Smooth muscle cell (in vitro differentiated cells): ENCODE measurements at regions not wholly inside any gene's neighbourhood (a gene's known extent, or its start where the extent isn't known, plus 50 kb on each side); places are given as distances from the start of the nearest gene placed in this dataset.
A peak's percentile ranks its signal among the peaks of the same experiment; 100 is the strongest.

ENCODE experiments used
- DNase-seq: peaks from one replicate; lab custom pipeline; 2025; ENCODE audit not compliant: unreplicated experiment; lab: John Stamatoyannopoulos, UW
- H2AFZ ChIP-seq: fragments of 200-600 bp; sonication (generic); 2 replicates; pipeline ENCODE4 v1.6.0; 2016; ENCODE audit warnings: antibody characterized with exemption, low read depth, mild to moderate bottlenecking
- H3F3A ChIP-seq: fragments of 200-600 bp; sonication (generic); 2 replicates; pipeline ENCODE4 v1.6.0; 2017; ENCODE audit warnings: antibody characterized with exemption, low read depth
- H3K27ac ChIP-seq: fragments of 200-600 bp; sonication (generic); 2 replicates; pipeline ENCODE4 v1.5.1; 2016; ENCODE audit warnings: low read depth, mild to moderate bottlenecking
- H3K27me3 ChIP-seq: fragments of 200-600 bp; sonication (generic); 2 replicates; pipeline ENCODE4 v1.6.1; 2016; ENCODE audit warnings: low read depth, mild to moderate bottlenecking
- H3K36me3 ChIP-seq: fragments of 200-600 bp; sonication (generic); 2 replicates; pipeline ENCODE4 v1.5.1; 2016; ENCODE audit warnings: low read depth
- H3K4me1 ChIP-seq: fragments of 200-600 bp; sonication (generic); 2 replicates; pipeline ENCODE4 v1.5.1; 2016; ENCODE audit warnings: low read depth
- H3K4me2 ChIP-seq: fragments of 200-600 bp; sonication (generic); 2 replicates; pipeline ENCODE4 v1.6.0; 2016; ENCODE audit warnings: mild to moderate bottlenecking
- H3K4me3 ChIP-seq: fragments of 200-600 bp; sonication (generic); 2 replicates; pipeline ENCODE4 v1.5.1; 2016; ENCODE audit warnings: mild to moderate bottlenecking
- H3K79me2 ChIP-seq: fragments of 200-600 bp; sonication (generic); 2 replicates; pipeline ENCODE4 v1.6.0; 2016; ENCODE audit warnings: low read depth, mild to moderate bottlenecking
- H3K9ac ChIP-seq: fragments of 200-600 bp; sonication (generic); 2 replicates; pipeline ENCODE4 v1.6.0; 2016; ENCODE audit warnings: low read depth
- H3K9me3 ChIP-seq: fragments of 200-600 bp; sonication (generic); replicated peaks from 2 replicates; pipeline ENCODE4 v1.5.1; 2016; ENCODE audit warnings: low read depth
- H4K20me1 ChIP-seq: fragments of 200-600 bp; sonication (generic); 2 replicates; pipeline ENCODE4 v1.6.0; 2016; ENCODE audit warnings: low read depth
- WGBS: methylation state at CpG from one replicate; pipeline ENCODE4 v1.1.7; 2016; ENCODE audit warnings: low lambda C conversion rate; 5-methylcytosine and 5-hydroxymethylcytosine counted together
- TF ChIP-seq, protein P1 (sequence below): fragments of 200-600 bp; sonication (generic); IDR thresholded peaks from 2 replicates; pipeline ENCODE4 v1.5.1; 2017; ENCODE audit warnings: borderline replicate concordance, mild to moderate bottlenecking, antibody characterized with exemption; ENCODE audit not compliant: insufficient read depth, poor library complexity, severe bottlenecking

DNA sequence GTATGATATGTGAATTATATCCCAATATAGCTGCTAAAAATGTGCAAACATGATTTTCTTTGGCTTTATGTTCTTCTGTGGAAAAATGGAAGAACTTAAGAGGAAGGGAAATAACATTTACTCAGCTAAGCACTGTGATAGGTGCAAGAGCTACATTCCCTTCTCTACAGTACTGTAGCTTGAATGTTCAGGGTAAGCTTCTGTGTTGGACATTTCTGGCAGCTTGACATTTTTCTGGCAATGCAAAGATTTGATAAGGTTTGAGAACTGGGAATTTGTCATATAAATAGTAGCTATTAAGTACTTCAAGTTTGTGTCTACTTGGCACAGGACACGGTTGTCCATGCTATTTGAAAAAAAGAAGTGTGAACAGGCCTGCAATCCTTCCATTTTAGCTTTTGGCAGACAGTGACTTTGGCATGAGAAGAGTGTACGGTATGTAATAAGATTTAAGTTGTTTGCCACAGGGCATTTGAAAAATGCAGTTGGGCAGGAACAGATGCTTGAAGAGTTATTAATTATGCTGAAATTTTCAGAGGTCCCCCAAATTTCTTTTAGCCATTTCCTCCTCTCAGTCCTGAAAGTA, 77.6 kb downstream of the KIF4B start:
- WGBS = 3% methylated on average over 2 of the region's 2 CpGs
- Histone ChIP-seq H3K4me1 (peaks cover 18% of the 10 kb centered on the region), H3K4me3 (no peak overlapping the region), H3K27ac (peak overlapping the region; percentile 71), H3K79me2 (no peaks in the 10 kb centered on the region), H2AFZ (no peak overlapping the region), H4K20me1 (no peaks in the 10 kb centered on the region), H3K36me3 (no peaks in the 10 kb centered on the region), H3K27me3 (no peaks in the 10 kb centered on the region), H3K9me3 (no peaks in the 10 kb centered on the region), H3K4me2 (peak overlapping the region; percentile 46), H3K9ac (no peak overlapping the region), H3F3A (peaks cover 15% of the 10 kb centered on the region)
- TF ChIP-seq, protein P1, sequence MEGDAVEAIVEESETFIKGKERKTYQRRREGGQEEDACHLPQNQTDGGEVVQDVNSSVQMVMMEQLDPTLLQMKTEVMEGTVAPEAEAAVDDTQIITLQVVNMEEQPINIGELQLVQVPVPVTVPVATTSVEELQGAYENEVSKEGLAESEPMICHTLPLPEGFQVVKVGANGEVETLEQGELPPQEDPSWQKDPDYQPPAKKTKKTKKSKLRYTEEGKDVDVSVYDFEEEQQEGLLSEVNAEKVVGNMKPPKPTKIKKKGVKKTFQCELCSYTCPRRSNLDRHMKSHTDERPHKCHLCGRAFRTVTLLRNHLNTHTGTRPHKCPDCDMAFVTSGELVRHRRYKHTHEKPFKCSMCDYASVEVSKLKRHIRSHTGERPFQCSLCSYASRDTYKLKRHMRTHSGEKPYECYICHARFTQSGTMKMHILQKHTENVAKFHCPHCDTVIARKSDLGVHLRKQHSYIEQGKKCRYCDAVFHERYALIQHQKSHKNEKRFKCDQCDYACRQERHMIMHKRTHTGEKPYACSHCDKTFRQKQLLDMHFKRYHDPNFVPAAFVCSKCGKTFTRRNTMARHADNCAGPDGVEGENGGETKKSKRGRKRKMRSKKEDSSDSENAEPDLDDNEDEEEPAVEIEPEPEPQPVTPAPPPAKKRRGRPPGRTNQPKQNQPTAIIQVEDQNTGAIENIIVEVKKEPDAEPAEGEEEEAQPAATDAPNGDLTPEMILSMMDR = no peak
- no peak for DNase-seq

DNA sequence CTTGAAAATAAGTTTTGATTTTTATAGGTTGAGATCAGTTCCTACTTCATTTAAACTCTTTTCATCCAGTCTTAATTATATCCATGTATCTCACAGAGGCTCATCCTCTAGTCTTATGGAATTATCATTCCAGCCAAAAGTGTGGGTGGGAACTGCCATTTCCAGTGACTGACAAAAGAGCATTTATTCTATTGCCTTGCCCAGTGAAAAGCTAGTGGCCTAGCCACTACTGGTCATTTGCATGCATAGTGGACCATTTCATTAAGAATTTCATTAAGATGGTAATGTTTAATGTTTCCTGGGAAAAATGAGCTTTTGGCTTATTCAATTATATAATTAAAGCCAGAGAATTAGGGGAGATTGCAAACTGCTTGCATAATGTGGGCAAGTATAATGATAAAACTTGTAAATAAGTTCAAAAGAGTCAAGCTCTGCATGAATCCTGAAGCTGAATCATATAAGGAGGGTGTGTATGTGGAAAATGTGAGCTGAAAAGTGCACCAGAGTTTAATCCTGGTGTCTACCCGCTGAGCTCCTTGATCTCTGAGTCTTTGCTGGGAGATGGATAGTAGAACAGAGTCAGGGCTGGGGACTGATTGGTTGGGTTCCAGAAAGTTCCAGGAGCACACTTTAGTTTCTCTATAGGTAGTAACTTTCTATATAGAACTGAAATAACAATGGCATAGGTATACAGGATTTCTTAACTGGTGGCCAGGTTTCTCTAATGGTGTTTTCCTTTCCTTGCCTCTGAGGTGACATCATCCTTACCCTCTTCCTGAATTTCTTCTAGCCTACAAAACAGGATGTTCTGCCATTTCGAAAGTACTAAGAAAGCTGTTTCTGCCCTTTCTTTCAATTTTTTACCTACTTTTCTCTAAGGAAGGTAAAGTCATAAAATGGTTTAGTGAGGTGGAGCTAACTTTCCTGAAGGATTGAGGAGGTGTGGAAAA, 78.5 kb downstream of the KIF4B start:
- H3K9ac ChIP-seq = no peak overlapping the region
- peaks cover 18% of the 10 kb centered on the region for H3K4me1 ChIP-seq
- peak overlapping the region; percentile 71 for H3K27ac ChIP-seq
- no peaks in the 10 kb centered on the region for H4K20me1 ChIP-seq
- H3K9me3 ChIP-seq = no peaks in the 10 kb centered on the region
- TF ChIP-seq, protein P1 = no peak
- H3K4me3 ChIP-seq = no peak overlapping the region
- H3K4me2 ChIP-seq = peak overlapping the region; percentile 46
- WGBS = 49% methylated on average over 2 of the region's 2 CpGs
- peaks cover 12% of the 10 kb centered on the region for H3F3A ChIP-seq
- DNase-seq = no peak
- no peaks in the 10 kb centered on the region for H3K27me3 ChIP-seq
- H3K79me2 ChIP-seq = no peaks in the 10 kb centered on the region
- H3K36me3 ChIP-seq = no peaks in the 10 kb centered on the region
- H2AFZ ChIP-seq = no peak overlapping the region

DNA sequence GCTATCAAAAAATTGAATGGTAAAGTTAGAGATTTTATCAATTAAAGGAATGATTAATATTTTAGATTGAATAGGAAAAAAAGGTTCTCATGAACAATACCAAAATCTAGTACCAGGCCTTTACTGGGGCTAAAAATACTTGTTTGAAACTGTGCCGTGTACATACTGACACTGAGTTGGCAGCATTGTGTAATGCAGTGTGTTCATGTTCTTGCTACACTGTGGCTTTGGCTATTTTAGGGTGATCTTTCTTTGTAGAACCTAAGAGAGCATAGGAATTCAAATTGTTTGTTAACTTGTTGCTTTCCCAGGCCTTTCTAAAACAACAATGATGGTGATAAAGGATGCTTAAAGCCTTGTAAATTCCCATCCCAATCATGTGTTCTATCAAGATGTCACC, 80.9 kb downstream of the KIF4B start:
- WGBS = 55% methylated on average over 1 of the region's 1 CpG
- DNase-seq = no peak
- Histone ChIP-seq H3K9me3 (no peaks in the 10 kb centered on the region), H3K27me3 (no peaks in the 10 kb centered on the region), H3K9ac (no peak overlapping the region), H3K4me2 (no peak overlapping the region), H3F3A (peaks cover 12% of the 10 kb centered on the region), H4K20me1 (no peaks in the 10 kb centered on the region), H3K27ac (no peak overlapping the region), H3K79me2 (no peaks in the 10 kb centered on the region), H3K36me3 (no peaks in the 10 kb centered on the region), H3K4me3 (no peak overlapping the region), H3K4me1 (peaks cover 10% of the 10 kb centered on the region), H2AFZ (no peak overlapping the region)
- TF ChIP-seq, protein P1 = no peak

DNA sequence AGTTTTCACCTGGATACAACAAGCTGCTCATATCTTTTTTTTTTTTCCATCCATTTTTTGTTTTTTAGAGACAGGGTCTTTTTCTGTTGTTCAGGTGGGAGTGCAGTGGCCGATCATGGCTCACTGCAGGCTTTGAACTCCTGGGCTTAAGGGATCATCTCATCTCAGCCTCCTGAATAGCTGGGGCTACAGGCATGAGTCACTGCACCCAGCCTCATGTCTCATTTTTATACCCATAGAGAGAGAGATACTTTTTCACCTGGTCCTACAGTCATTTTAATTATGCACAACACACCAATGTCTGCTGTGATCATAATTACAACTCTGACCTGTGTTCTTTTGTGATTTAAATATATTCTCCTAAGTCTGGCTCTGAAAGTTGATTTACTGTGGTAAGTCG, 84.4 kb downstream of the KIF4B start:
- Histone ChIP-seq H3K36me3 (no peaks in the 10 kb centered on the region), H3F3A (no peaks in the 10 kb centered on the region), H3K9me3 (no peaks in the 10 kb centered on the region), H3K79me2 (no peaks in the 10 kb centered on the region), H3K4me3 (no peak overlapping the region), H2AFZ (no peak overlapping the region), H3K4me1 (no peaks in the 10 kb centered on the region), H3K4me2 (no peak overlapping the region), H3K27me3 (no peaks in the 10 kb centered on the region), H4K20me1 (no peaks in the 10 kb centered on the region), H3K9ac (no peak overlapping the region), H3K27ac (no peak overlapping the region)
- WGBS = 69% methylated on average over 2 of the region's 2 CpGs
- no peak for DNase-seq
- TF ChIP-seq, protein P1 = no peak
